ENCODE measurements at regions not wholly inside any gene's neighbourhood (a gene's known extent, or its start where the extent isn't known, plus 50 kb on each side); places are given as distances from the start of the nearest gene placed in this dataset.
"Not testable (repeated sequence)": the region's sequence is repeated elsewhere in the genome, so short reads cannot be mapped to it uniquely, and the experiment has no call there.

DNA sequence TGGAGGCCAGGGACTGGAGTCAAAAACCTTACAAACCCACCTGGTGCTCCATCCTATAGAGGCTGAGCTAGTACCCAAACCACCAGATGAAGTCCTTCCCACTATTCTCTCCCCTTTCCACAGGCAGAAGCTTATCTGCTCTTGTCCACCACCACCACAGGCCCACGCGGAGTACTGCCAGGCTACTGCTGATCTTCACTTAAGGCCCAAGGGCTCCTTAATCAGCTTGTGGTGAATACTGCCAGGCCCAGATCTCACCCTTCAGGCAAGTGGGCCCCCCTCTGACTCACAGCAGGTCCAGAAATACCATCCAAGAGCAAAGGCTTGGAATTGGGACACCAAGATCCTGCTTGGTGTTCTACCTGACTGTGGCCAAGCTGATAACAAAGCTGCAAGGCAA lies 598.1 kb upstream of the CBLB start:
- CTCF ChIA-PET = no interaction called here

DNA sequence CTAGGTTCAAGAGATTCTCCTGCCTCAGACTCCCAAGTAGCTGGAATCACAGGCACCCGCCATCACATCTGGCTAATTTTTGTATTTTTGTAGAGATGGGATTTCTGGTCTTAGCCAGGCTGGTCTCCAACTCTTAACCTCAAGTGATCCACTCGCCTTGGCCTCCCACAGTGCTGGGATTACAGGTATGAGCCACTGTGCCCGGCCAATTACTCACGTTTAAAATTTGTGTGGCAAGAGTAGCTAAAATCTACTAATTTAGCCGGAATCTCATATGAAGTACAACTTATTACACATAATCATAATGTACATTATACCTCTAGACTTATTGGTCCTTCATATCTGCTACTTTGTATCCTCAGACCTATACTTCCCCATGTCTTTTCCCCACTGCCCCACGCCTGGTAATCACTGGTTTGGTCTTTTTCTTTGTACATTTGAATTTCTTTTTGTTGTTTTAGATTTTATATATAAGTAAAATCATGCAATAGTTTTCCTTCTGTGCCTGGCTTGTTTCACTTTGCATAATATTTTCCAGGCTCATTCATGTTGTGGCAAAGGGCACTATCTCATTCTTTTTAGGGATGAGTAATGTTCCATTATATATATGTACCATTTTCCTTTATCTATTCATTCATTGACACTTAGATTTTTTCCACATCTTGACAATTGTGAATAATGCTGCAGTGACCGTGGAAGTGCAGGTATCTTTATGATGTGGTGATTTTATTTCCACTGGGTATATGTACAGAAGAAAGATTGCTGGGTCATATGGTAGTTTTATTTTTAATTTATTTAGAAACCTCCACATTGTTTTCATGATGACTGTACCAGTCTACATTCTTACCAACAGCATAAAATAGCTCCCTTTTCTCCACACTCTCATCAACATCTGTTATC lies 605.0 kb upstream of the CBLB start:
- Mint-ChIP-seq H3K36me3 (ENCODE audit: low read depth) (peaks cover 47% of the 10 kb centered on the region), H3K27ac (peak overlapping the region; percentile 88), H3K4me3 (no peak overlapping the region), H3K27me3 (no peaks in the 10 kb centered on the region), H3K4me1 (peaks cover 28% of the 10 kb centered on the region), H3K9me3 (ENCODE audit: low read depth) (peaks cover 25% of the 10 kb centered on the region)
- ChIA-PET CTCF (interaction anchor here (0.7 to 1.4 kb wide), 3 partner anchors 45 to 199 kb away, joined by 3 to 4 read pairs (median 3); no protein-coding TSS in a partner anchor), POLR2A (interaction anchor here (0.5 to 1.2 kb wide), 3 partner anchors 45 to 626 kb away, joined by 3 read pairs; no protein-coding TSS in a partner anchor)
- DNase-seq (peak; percentile 47), ATAC-seq (peak; percentile 86)
- intact Hi-C loops (cut with DNase I, micrococcal nuclease) = loop anchor here (1.0 to 5.0 kb wide), 15 partner anchors 46 to 1107 kb away; partner anchors contain the start of genes ALCAM (in 1 of the 2) and CBLB (in 1 of the 2)

More for the DNA sequence above, 598.1 kb upstream of the CBLB start:
- Mint-ChIP-seq H3K27me3 (no peaks in the 10 kb centered on the region), H3K27ac (no peak overlapping the region), H3K9me3 (ENCODE audit: low read depth) (peaks cover 19% of the 10 kb centered on the region), H3K4me1 (no peaks in the 10 kb centered on the region), H3K4me3 (no peak overlapping the region), H3K36me3 (ENCODE audit: low read depth) (peaks cover 27% of the 10 kb centered on the region)
- intact Hi-C loops (cut with DNase I, micrococcal nuclease) = no loop called here
- POLR2A ChIA-PET = interaction anchor here (0.5 kb wide), 1 partner anchor 130 kb away, joined by 3 read pairs; no protein-coding TSS in a partner anchor
- ATAC-seq (no peak), DNase-seq (no peak)

DNA sequence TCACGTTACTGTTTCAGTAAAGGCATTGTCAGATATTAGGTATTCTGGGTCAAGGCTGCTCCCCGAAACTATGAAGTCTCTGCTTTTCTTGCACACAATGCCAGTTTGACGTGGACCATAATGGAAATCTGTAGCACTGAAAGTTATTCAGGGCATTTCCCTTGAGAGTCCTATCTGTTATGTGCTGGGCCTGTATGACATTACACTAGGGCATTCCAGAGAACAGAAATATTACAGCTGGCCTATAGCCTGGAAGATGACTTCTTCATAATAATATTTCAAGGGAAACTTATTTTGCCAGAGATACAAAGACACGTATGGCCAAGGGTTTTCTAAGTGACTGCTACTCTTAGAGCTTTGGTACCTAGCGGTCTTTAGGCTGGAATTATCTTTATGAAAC lies 613.6 kb upstream of the CBLB start:
- no peak overlapping the region for H3K27ac Mint-ChIP-seq
- peaks cover 14% of the 10 kb centered on the region for H3K36me3 Mint-ChIP-seq (ENCODE audit: low read depth)
- no peaks in the 10 kb centered on the region for H3K4me1 Mint-ChIP-seq
- peaks cover 2% of the 10 kb centered on the region for H3K27me3 Mint-ChIP-seq
- H3K9me3 Mint-ChIP-seq (ENCODE audit: low read depth) = peaks cover 22% of the 10 kb centered on the region
- no peak for ATAC-seq
- intact Hi-C loops (cut with DNase I, micrococcal nuclease) = no loop called here
- no peak overlapping the region for H3K4me3 Mint-ChIP-seq
- ChIA-PET POLR2A (no interaction called here), CTCF (no interaction called here)
- no peak for DNase-seq

DNA sequence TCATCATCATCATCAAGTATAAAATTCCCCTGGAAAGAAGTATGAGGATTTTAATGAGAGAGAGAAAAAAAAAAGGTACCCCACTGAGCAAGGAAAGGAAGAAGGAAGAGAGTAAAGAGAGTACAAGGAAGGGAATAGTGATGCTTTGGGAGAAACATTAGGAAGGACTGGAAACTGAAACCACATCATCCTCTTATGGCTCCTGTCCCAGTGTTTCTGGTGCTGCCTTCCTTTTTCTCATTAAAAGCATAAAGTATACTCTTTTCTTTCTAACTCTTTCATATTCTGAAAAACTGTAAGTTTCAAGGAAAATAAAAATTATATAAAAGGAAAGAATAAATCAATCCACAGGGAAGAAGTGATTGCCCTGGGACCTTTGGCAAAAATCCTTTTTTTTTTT lies 616.4 kb upstream of the CBLB start:
- Mint-ChIP-seq H3K27ac (no peak overlapping the region), H3K9me3 (ENCODE audit: low read depth) (peaks cover 4% of the 10 kb centered on the region), H3K27me3 (peaks cover 2% of the 10 kb centered on the region), H3K4me3 (no peak overlapping the region), H3K4me1 (no peaks in the 10 kb centered on the region), H3K36me3 (ENCODE audit: low read depth) (peaks cover 2% of the 10 kb centered on the region)
- ChIA-PET POLR2A (no interaction called here), CTCF (no interaction called here)
- intact Hi-C loops (cut with DNase I, micrococcal nuclease) = no loop called here
- ATAC-seq (no peak), DNase-seq (no peak)

DNA sequence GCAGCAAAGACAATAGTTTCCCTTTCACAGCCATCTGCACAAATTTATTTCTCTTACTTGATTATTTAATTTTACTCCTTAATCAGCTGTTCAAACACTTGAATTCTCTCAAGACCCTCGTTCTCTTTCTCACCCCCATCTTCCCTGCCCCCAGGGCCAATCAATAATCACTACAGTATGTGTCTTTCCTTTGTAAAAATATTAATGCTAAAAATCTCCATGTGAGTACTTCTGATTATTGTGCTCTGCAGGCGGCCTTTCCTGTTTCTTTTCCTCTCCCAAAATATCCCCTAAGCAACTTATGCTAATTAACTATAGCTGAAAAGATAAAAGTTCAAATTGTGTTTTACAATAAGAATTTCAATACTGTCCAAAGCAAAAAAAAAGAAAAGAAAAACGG lies 617.0 kb upstream of the CBLB start:
- H3K9me3 Mint-ChIP-seq (ENCODE audit: low read depth) = peaks cover 4% of the 10 kb centered on the region
- POLR2A ChIA-PET = no interaction called here
- DNase-seq (no peak), ATAC-seq (no peak)
- H3K27ac Mint-ChIP-seq = no peak overlapping the region
- H3K27me3 Mint-ChIP-seq = peaks cover 2% of the 10 kb centered on the region
- H3K4me3 Mint-ChIP-seq = no peak overlapping the region
- no peaks in the 10 kb centered on the region for H3K4me1 Mint-ChIP-seq
- peaks cover 2% of the 10 kb centered on the region for H3K36me3 Mint-ChIP-seq (ENCODE audit: low read depth)
- intact Hi-C loops (cut with DNase I, micrococcal nuclease) = no loop called here
- CTCF ChIA-PET = interaction anchor here (0.8 kb wide), 1 partner anchor 124 kb away, joined by 3 read pairs; no protein-coding TSS in a partner anchor

DNA sequence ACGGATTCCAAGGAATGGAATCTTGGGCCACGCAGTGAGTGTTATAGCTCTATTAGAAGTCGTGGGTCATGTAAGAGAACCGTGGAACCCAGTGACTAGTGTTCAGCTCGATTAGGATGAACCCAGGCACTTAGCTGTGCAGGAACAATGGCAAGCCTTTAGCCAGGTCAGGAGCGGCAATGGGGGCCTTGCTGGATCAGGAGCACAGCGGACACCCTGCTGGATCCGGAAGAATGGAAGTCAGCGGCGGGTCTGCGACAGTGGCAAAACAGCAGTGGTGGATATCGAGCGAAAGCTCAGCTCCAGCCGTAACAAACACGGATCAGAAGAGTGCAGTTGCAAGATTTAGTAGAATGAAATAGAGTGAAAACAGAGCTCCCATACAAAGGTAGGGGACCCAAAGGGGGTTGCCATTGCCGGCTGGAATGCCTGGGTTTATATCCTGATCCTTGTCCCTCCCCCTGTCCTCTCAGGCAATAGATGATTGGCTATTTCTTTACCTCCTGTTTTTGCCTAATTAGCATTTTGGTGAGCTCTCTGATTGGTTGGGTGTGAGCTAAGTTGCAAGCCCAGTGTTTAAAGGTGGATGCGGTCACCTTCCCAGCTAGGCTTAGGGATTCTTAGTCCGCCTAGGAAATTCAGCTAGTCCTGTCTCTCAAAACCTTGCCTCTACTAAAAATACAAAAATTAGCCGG lies 618.3 kb upstream of the CBLB start:
- H3K4me3 Mint-ChIP-seq; H3K4me1 Mint-ChIP-seq; H3K36me3 Mint-ChIP-seq (ENCODE audit: low read depth); ATAC-seq; POLR2A ChIA-PET; H3K27me3 Mint-ChIP-seq; DNase-seq; H3K27ac Mint-ChIP-seq; H3K9me3 Mint-ChIP-seq (ENCODE audit: low read depth); intact Hi-C loops (cut with DNase I, micrococcal nuclease): not testable (repeated sequence)
- CTCF ChIA-PET = interaction anchor here (0.7 kb wide), 1 partner anchor 123 kb away, joined by 3 read pairs; no protein-coding TSS in a partner anchor

DNA sequence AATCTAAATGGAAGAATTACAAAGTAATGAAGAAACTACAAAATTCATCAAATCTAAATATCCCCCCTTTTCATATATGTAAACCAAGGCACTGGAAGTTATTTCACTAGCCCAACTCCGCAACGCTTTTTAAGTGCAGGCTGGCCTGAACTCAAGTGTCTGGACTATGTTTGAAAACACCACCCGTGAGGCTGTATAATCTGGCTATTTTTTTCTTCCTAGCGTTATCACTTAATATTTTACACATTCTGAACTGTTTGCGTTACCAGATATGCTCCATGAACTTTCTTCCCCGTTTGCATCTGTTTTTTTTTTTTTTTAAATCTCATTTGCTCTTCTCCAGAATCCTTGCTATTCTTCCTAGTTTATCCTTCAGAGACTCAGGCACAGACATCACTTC lies 619.5 kb upstream of the CBLB start:
- DNase-seq (no peak), ATAC-seq (no peak)
- peaks cover 2% of the 10 kb centered on the region for H3K27me3 Mint-ChIP-seq
- no peaks in the 10 kb centered on the region for H3K36me3 Mint-ChIP-seq (ENCODE audit: low read depth)
- POLR2A ChIA-PET = no interaction called here
- no peak overlapping the region for H3K4me3 Mint-ChIP-seq
- H3K27ac Mint-ChIP-seq = no peak overlapping the region
- intact Hi-C loops (cut with DNase I, micrococcal nuclease) = no loop called here
- no peaks in the 10 kb centered on the region for H3K4me1 Mint-ChIP-seq
- CTCF ChIA-PET = no interaction called here
- no peaks in the 10 kb centered on the region for H3K9me3 Mint-ChIP-seq (ENCODE audit: low read depth)

DNA sequence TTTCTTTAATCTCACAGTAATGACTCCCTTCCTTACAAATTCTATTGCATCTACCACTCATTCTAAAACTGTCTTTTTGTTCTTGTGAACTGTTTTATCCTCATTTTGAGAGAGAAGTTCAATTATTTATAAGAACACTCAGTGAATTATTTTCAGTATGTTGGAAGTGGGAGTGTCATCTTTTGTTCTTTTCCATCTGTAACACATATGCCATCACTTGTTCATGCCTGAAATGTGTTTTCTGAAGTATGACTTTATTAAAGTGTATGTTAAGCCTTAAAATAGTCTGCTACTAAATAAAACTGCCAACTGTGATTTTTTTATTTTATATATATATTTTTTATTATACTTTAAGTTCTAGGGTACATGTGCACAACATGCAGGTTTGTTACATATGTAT lies 623.0 kb upstream of the CBLB start:
- ChIA-PET CTCF (no interaction called here), POLR2A (no interaction called here)
- DNase-seq (no peak), ATAC-seq (no peak)
- Mint-ChIP-seq H3K27ac (no peak overlapping the region), H3K9me3 (ENCODE audit: low read depth) (no peaks in the 10 kb centered on the region), H3K27me3 (no peaks in the 10 kb centered on the region), H3K36me3 (ENCODE audit: low read depth) (no peaks in the 10 kb centered on the region), H3K4me1 (no peaks in the 10 kb centered on the region), H3K4me3 (no peak overlapping the region)
- intact Hi-C loops (cut with DNase I, micrococcal nuclease) = no loop called here

DNA sequence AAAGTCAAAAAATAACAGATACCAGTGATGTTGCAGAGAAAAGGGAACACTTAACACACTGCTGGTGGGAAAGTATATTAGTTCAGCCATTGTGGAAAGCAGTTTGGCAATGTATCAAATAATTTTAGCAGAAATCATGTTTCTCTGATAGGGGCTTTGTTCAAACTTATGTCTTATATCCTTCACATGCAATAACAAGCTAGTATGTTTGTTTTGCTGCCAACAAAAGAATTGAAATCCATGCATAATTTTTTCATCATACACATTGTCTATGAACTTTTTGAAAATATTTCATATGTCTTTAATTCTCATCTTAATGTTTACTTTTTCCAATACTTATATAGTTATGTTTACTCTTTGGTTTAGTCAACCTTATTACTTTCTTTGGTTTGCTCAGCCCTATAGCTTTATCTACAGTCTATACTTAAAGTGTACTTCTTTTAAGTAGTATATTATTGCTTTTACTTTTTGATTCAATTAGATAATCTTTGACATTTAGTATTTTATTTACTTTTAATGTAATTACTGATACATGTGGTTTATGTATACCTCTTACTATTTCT lies 639.6 kb upstream of the CBLB start:
- H3K27me3 Mint-ChIP-seq = no peaks in the 10 kb centered on the region
- H3K36me3 Mint-ChIP-seq (ENCODE audit: low read depth) = no peaks in the 10 kb centered on the region
- POLR2A ChIA-PET = no interaction called here
- ATAC-seq (no peak), DNase-seq (no peak)
- peaks cover 5% of the 10 kb centered on the region for H3K4me1 Mint-ChIP-seq
- H3K4me3 Mint-ChIP-seq = no peak overlapping the region
- peaks cover 2% of the 10 kb centered on the region for H3K9me3 Mint-ChIP-seq (ENCODE audit: low read depth)
- H3K27ac Mint-ChIP-seq = no peak overlapping the region
- CTCF ChIA-PET = no interaction called here
- intact Hi-C loops (cut with DNase I, micrococcal nuclease) = no loop called here

DNA sequence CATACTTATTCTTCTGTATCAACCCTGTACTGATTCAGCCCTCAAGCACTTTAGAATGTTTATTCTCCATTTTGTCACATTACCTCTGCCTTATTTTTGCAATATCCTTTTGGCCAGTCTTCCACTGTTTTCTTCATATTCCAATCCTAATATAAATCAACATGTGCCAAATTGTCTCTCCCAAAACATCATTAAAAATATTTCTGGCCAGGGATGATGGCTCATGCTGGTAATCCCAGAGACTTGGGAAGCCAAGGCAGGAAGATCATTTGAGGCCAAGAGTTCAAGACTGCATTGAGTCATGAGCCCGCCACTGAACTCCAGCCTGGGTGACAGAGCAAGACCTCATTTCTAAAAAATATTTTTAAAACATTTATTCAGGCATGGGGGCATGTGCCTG lies 641.4 kb upstream of the CBLB start:
- H3K9me3 Mint-ChIP-seq (ENCODE audit: low read depth) = peaks cover 2% of the 10 kb centered on the region
- H3K27me3 Mint-ChIP-seq = no peaks in the 10 kb centered on the region
- H3K4me1 Mint-ChIP-seq = peaks cover 9% of the 10 kb centered on the region
- ChIA-PET POLR2A (no interaction called here), CTCF (interaction anchor here (0.6 to 1.1 kb wide), 2 partner anchors 9 to 64 kb away, joined by 4 to 7 read pairs; no protein-coding TSS in a partner anchor)
- intact Hi-C loops (cut with DNase I, micrococcal nuclease) = no loop called here
- ATAC-seq = no peak
- H3K4me3 Mint-ChIP-seq = no peak overlapping the region
- H3K27ac Mint-ChIP-seq = no peak overlapping the region
- no peak for DNase-seq
- H3K36me3 Mint-ChIP-seq (ENCODE audit: low read depth) = no peaks in the 10 kb centered on the region

DNA sequence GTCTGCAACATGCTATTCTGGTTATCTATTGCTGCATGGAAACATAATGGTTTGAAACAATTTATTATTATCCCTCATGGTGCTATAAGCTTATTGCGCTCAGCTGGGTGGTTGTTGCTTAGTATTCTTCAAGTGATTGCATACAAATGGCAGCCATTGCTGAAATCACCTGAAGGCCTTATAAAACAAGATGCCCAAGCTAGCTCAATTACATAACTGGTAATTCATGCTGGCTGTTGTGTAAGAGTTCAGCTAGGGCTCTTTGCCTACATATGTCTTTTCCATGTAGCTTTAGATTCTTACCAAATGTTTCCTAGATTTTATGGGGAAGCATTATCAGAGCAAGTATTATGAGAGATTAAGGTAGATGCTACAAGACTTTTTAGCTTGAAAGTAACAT lies 644.0 kb upstream of the CBLB start:
- no peak for ATAC-seq
- Mint-ChIP-seq H3K27ac (no peak overlapping the region), H3K9me3 (ENCODE audit: low read depth) (no peaks in the 10 kb centered on the region), H3K36me3 (ENCODE audit: low read depth) (no peaks in the 10 kb centered on the region), H3K4me3 (no peak overlapping the region), H3K27me3 (no peaks in the 10 kb centered on the region), H3K4me1 (peaks cover 3% of the 10 kb centered on the region)
- DNase-seq = no peak
- intact Hi-C loops (cut with DNase I, micrococcal nuclease) = no loop called here
- ChIA-PET CTCF (no interaction called here), POLR2A (no interaction called here)
